Nephron (organoid): ENCODE measurements at regions not wholly inside any gene's neighbourhood (a gene's known extent, or its start where the extent isn't known, plus 50 kb on each side); places are given as distances from the start of the nearest gene placed in this dataset.
A peak's percentile ranks its signal among the peaks of the same experiment; 100 is the strongest.

ENCODE experiments used
- H3K27ac Mint-ChIP-seq, 3 experiments: 2 replicates each; pipeline ENCODE4 v1.8.0; 2020; ENCODE audit warnings: mixed read lengths in 3 of 3, mild to moderate bottlenecking in 2 of 3, moderate library complexity in 1 of 3
- H3K27me3 Mint-ChIP-seq: 2 replicates; pipeline ENCODE4 v1.8.0; 2021; ENCODE audit warnings: low read depth, mild to moderate bottlenecking, moderate library complexity, mixed read lengths
- H3K36me3 Mint-ChIP-seq: 2 replicates; pipeline ENCODE4 v1.8.0; 2020; ENCODE audit warnings: low read depth, mixed read lengths
- H3K4me1 Mint-ChIP-seq: 2 replicates; pipeline ENCODE4 v1.8.0; 2020; ENCODE audit warnings: mixed read lengths
- H3K4me3 Mint-ChIP-seq, 3 experiments: 2 replicates each; pipeline ENCODE4 v1.8.0; 2020; ENCODE audit warnings: mild to moderate bottlenecking in 3 of 3, mixed read lengths in 3 of 3, moderate library complexity in 2 of 3
- H3K9me3 Mint-ChIP-seq: 2 replicates; pipeline ENCODE4 v1.8.0; 2020; ENCODE audit warnings: mixed read lengths
- CTCF ChIP-seq, 3 experiments: fragments of 200-600 bp; sonication (generic); IDR thresholded peaks; one replicate each; pipeline ENCODE4 v1.5.0; 2021; ENCODE audit warnings: antibody characterized with exemption in 3 of 3; ENCODE audit not compliant: unreplicated experiment in 3 of 3

GRCh38 chr14:54105898-54106297 lies 149.3 kb upstream of the BMP4 start:
- Mint-ChIP-seq H3K27me3 (no peaks in the 10 kb centered on the region), H3K36me3 (no peaks in the 10 kb centered on the region), H3K4me3 (no peak overlapping the region), H3K27ac (peak overlapping the region in 1 of 3 experiments; percentile 81), H3K9me3 (no peaks in the 10 kb centered on the region), H3K4me1 (peaks cover 47% of the 10 kb centered on the region)
- no peak for TF ChIP-seq CTCF (IDR thresholded peaks at IDR 0.05; ENCODE audit: unreplicated experiment in 3 of 3)

- no peak overlapping the region for H3K4me3 Mint-ChIP-seq
- H3K27ac Mint-ChIP-seq: peak overlapping the region in 2 of 3 experiments; percentile 53 to 81
- no peak for TF ChIP-seq CTCF (IDR thresholded peaks at IDR 0.05; ENCODE audit: unreplicated experiment in 3 of 3)
- no peaks in the 10 kb centered on the region for H3K36me3 Mint-ChIP-seq
- peaks cover 47% of the 10 kb centered on the region for H3K4me1 Mint-ChIP-seq
- H3K9me3 Mint-ChIP-seq: no peaks in the 10 kb centered on the region
- H3K27me3 Mint-ChIP-seq: no peaks in the 10 kb centered on the region
Observed at GRCh38 chr14:54106661-54107377, 150.2 kb upstream of the BMP4 start.

GRCh38 chr14:54108481-54109471 lies 152.2 kb upstream of the BMP4 start:
- H3K9me3 Mint-ChIP-seq: peaks cover 5% of the 10 kb centered on the region
- H3K4me3 Mint-ChIP-seq: no peak overlapping the region
- H3K27ac Mint-ChIP-seq: peak overlapping the region in 2 of 3 experiments; percentile 34 to 70
- no peak for TF ChIP-seq CTCF (IDR thresholded peaks at IDR 0.05; ENCODE audit: unreplicated experiment in 3 of 3)
- H3K36me3 Mint-ChIP-seq: no peaks in the 10 kb centered on the region
- H3K4me1 Mint-ChIP-seq: peaks cover 37% of the 10 kb centered on the region
- H3K27me3 Mint-ChIP-seq: no peaks in the 10 kb centered on the region

- H3K36me3 Mint-ChIP-seq: no peaks in the 10 kb centered on the region
- no peak overlapping the region for H3K27ac Mint-ChIP-seq
- TF ChIP-seq CTCF (IDR thresholded peaks at IDR 0.05; ENCODE audit: unreplicated experiment in 3 of 3): no peak
- H3K4me3 Mint-ChIP-seq: no peak overlapping the region
- H3K4me1 Mint-ChIP-seq: peaks cover 30% of the 10 kb centered on the region
- H3K27me3 Mint-ChIP-seq: no peaks in the 10 kb centered on the region
- H3K9me3 Mint-ChIP-seq: peaks cover 5% of the 10 kb centered on the region
Observed at GRCh38 chr14:54109521-54110120, 153.0 kb upstream of the BMP4 start.

- Mint-ChIP-seq H3K4me3 (no peak overlapping the region), H3K9me3 (peaks cover 8% of the 10 kb centered on the region), H3K4me1 (peaks cover 12% of the 10 kb centered on the region), H3K27me3 (no peaks in the 10 kb centered on the region), H3K36me3 (no peaks in the 10 kb centered on the region), H3K27ac (no peak overlapping the region)
- no peak for TF ChIP-seq CTCF (IDR thresholded peaks at IDR 0.05; ENCODE audit: unreplicated experiment in 3 of 3)
Observed at GRCh38 chr14:54114941-54115340, 158.3 kb upstream of the BMP4 start.
